ENCODE measurements at regions not wholly inside any gene's neighbourhood (a gene's known extent, or its start where the extent isn't known, plus 50 kb on each side); places are given as distances from the start of the nearest gene placed in this dataset.

DNA sequence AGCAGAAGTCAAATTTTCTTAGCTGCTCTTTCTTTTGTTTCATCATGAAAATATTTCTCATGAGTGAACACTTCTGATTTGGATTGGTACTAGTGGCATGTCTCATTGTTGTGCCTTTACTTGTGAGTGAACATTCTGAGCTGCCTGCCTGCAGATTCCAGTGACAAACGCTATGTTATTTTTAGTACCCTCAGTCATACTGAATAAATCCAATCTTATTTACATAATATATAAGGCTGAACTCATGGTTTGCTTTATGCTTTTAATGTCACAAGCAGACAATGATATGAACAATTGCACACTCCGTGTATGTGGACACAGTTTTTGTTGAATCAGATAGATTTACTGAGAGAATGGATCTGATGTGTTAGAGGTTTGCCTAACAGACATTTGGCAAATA is 67.8 kb downstream of the ACTBL2 start:
- H3K27ac ChIP-seq: no peak overlapping the region
- no peak for TF ChIP-seq ZFX (IDR thresholded peaks at IDR 0.05)
- TF ChIP-seq, protein P1, sequence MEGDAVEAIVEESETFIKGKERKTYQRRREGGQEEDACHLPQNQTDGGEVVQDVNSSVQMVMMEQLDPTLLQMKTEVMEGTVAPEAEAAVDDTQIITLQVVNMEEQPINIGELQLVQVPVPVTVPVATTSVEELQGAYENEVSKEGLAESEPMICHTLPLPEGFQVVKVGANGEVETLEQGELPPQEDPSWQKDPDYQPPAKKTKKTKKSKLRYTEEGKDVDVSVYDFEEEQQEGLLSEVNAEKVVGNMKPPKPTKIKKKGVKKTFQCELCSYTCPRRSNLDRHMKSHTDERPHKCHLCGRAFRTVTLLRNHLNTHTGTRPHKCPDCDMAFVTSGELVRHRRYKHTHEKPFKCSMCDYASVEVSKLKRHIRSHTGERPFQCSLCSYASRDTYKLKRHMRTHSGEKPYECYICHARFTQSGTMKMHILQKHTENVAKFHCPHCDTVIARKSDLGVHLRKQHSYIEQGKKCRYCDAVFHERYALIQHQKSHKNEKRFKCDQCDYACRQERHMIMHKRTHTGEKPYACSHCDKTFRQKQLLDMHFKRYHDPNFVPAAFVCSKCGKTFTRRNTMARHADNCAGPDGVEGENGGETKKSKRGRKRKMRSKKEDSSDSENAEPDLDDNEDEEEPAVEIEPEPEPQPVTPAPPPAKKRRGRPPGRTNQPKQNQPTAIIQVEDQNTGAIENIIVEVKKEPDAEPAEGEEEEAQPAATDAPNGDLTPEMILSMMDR (conservative IDR thresholded peaks at IDR 0.05): no peak

DNA sequence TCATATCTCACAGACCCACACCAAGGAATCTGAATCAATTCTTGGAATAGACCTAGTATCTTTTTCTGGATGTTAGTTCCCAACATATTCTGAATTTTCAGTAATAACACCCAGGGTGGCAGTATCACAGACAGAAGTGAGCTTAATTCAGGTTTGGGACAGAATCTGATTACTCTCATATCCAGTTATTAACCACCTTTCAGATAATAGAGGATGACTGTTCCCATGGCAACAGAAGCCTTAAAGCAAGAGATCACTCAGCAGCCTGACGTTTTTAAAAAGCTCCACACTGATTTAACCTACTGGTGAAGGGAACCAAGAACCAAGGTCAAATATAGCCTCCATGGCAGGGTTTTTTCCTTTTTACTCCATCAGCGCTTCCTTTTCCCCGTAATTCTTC is 68.4 kb downstream of the ACTBL2 start:
- TF ChIP-seq ZFX (IDR thresholded peaks at IDR 0.05): no peak
- TF ChIP-seq, protein P1 (conservative IDR thresholded peaks at IDR 0.05): no peak
- no peak overlapping the region for H3K27ac ChIP-seq

DNA sequence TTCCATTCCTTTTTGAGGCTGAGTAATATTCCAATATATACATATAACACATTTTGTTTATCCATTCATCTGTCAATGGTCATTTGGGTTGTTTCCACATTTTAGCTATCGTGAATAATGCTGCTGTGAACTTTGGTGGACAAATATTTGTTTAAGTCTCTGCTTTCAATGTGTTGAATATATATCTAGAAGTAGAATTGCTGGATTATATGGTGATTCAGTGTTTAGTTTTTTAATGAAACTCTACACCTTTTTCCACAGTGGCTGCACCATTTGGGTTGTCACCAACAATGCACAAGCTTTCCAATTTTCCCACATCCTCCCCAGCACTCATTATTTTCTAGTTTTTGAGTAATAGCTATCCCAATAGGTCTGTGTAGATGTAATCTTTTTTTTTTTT is 69.5 kb downstream of the ACTBL2 start:
- TF ChIP-seq, protein P1 (conservative IDR thresholded peaks at IDR 0.05): no peak
- TF ChIP-seq ZFX (IDR thresholded peaks at IDR 0.05): no peak
- H3K27ac ChIP-seq: no peak overlapping the region

DNA sequence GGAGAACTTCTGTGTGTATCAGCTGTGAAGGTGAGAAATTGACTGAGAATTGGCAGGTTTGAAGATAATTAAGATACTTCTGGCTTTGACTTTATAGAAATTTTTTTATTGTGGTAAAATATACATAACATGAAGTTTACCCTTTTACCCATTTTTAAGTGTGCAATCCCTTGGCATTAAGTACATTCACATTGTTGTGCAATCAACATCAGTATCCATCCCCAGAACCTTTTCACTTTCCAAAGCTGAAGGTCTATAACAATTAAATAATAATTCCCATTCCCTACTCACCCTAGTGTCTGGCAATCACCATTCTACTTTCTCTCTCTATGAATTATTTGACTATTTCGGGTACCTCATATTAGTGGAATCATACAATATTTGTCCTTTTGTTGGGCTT is 69.9 kb downstream of the ACTBL2 start:
- TF ChIP-seq, protein P1 (conservative IDR thresholded peaks at IDR 0.05): no peak
- no peak for TF ChIP-seq ZFX (IDR thresholded peaks at IDR 0.05)
- H3K27ac ChIP-seq: no peak overlapping the region

DNA sequence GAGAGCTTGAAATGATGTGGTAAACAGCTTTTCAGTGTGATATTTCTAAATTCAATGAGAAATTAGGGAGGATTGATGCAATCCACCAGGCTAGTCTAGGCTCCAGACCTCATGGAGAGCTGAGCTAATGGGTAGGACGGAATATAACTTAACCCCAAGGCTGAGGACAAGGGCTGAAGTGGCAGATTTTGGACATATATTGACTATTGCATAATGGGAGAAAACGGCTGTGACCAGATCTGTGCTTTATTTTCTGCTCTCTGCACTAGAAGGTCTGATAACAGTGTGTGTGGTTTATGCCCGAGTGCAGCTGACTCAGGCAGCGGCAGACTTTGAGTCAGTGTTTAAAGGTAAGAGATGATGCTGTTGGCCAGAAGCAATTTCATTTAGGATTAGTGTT is 70.6 kb downstream of the ACTBL2 start:
- no peak for TF ChIP-seq ZFX (IDR thresholded peaks at IDR 0.05)
- TF ChIP-seq, protein P1 (conservative IDR thresholded peaks at IDR 0.05): no peak
- no peak overlapping the region for H3K27ac ChIP-seq

DNA sequence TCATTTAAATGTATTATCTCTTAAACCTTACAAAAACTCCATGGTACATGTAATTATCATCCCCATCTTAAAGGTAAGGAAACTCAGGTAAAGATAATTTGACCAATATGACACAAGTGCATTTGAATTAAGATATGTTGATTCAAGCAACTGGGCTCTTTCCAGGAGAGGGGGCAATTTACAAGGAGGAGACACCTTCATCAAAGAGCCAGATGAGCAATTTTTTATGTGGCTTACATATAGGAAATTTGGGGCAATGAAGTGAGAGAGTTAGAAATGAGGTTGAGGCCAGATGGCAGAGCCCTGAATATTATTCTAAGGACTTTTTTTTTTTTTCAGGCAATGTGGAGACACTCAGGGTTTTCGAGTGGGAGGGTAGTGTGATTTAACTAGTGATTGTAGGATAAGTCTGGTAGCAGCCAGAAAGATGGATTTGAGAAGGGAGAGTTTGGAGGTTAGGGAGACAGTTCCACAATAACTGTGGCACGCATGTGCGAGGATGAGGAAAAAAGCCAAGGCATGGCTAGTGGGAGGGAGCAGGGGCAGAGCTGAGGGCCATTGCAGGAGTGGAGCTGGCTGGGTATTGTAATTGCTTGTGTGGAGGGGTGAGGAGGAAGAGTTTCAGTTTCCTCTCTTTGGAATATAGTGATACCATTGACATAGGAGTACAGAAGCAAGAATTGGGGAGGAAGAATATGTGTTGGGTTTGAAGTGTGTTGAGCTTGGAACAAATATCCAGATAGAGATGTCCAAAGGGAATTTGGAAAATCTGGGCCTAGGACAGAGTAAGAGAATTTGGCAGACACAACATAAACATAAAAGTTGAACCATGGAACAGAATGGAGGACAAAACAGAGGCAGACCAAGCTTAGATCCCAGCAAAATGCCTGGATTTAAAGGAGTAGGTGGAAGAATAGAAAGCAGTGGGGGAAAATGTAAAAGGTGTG is 72.0 kb downstream of the ACTBL2 start:
- no peak overlapping the region for H3K27ac ChIP-seq

DNA sequence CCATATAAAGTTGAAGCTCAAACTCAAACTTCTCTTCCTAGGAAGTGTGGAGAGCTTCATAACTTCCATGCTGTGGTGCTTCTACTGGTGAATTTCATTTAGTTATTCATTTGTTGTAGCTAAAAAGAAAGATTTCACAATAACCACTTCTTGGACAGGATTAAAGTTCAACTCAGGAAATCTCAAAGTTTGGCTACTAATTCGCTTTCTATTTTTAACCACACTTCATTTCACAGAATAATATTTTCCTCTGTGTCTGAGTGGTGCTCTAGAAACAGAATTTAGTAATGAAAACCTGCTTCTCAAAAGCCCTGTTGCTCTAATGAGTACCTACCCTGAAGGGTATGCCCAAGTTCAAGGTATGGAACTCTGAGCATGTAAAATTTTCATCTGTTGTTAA is 73.9 kb downstream of the ACTBL2 start:
- H3K27ac ChIP-seq: no peak overlapping the region
- TF ChIP-seq, protein P1 (conservative IDR thresholded peaks at IDR 0.05): no peak
- no peak for TF ChIP-seq ZFX (IDR thresholded peaks at IDR 0.05)

More for the DNA sequence above, 72.0 kb downstream of the ACTBL2 start:
- no peak for TF ChIP-seq ZFX (IDR thresholded peaks at IDR 0.05)
- TF ChIP-seq, protein P1 (conservative IDR thresholded peaks at IDR 0.05): no peak
